Hepatocyte (in vitro differentiated cells): ENCODE measurements at regions not wholly inside any gene's neighbourhood (a gene's known extent, or its start where the extent isn't known, plus 50 kb on each side); places are given as distances from the start of the nearest gene placed in this dataset.

Source experiments
- DNase-seq: peaks from one replicate; pipeline ENCODE4 v3.0.0-alpha.2; 2016; ENCODE audit warnings: low spot score
- H2AFZ ChIP-seq: fragments of 200-600 bp; sonication (generic); 2 replicates; pipeline ENCODE4 v1.6.0; 2016; ENCODE audit warnings: antibody characterized with exemption, mild to moderate bottlenecking
- H3K27ac ChIP-seq: fragments of 200-600 bp; sonication (generic); 2 replicates; pipeline ENCODE4 v1.5.1; 2016; ENCODE audit warnings: mild to moderate bottlenecking
- H3K27me3 ChIP-seq: fragments of 200-600 bp; sonication (generic); 2 replicates; pipeline ENCODE4 v1.6.1; 2016
- H3K36me3 ChIP-seq: fragments of 200-600 bp; sonication (generic); replicated peaks from 2 replicates; pipeline ENCODE4 v1.5.1; 2016; ENCODE audit warnings: low read depth; ENCODE audit not compliant: insufficient read depth
- H3K4me1 ChIP-seq: fragments of 200-600 bp; sonication (generic); 2 replicates; pipeline ENCODE4 v1.5.1; 2016; ENCODE audit warnings: mild to moderate bottlenecking, moderate library complexity; ENCODE audit not compliant: insufficient read depth
- H3K4me2 ChIP-seq: fragments of 200-600 bp; sonication (generic); 2 replicates; pipeline ENCODE4 v1.6.0; 2016
- H3K4me3 ChIP-seq: fragments of 200-600 bp; sonication (generic); 2 replicates; pipeline ENCODE4 v1.5.1; 2016; ENCODE audit warnings: mild to moderate bottlenecking
- H3K79me2 ChIP-seq: fragments of 200-600 bp; sonication (generic); 2 replicates; pipeline ENCODE4 v1.6.0; 2017; ENCODE audit warnings: mild to moderate bottlenecking
- H3K9me2 ChIP-seq: fragments of 200-600 bp; sonication (generic); replicated peaks from 2 replicates; pipeline ENCODE4 v1.6.0; 2017; ENCODE audit warnings: mild to moderate bottlenecking; ENCODE audit not compliant: insufficient read depth
- H3K9me3 ChIP-seq: fragments of 200-600 bp; sonication (generic); 2 replicates; pipeline ENCODE4 v1.5.1; 2016; ENCODE audit warnings: low read depth, mild to moderate bottlenecking
- H4K20me1 ChIP-seq: fragments of 200-600 bp; sonication (generic); 2 replicates; pipeline ENCODE4 v1.6.0; 2016; ENCODE audit warnings: mild to moderate bottlenecking; ENCODE audit not compliant: insufficient read depth, poor library complexity, severe bottlenecking
- CTCF ChIP-seq: fragments of 200-600 bp; sonication (generic); IDR thresholded peaks from 2 replicates; pipeline ENCODE4 v1.5.1; 2016; ENCODE audit warnings: antibody characterized with exemption, mild to moderate bottlenecking; ENCODE audit not compliant: poor library complexity
- EZH2 ChIP-seq: fragments of 200-600 bp; sonication (generic); IDR thresholded peaks from 2 replicates; pipeline ENCODE4 v1.6.1; 2016; ENCODE audit warnings: antibody characterized with exemption, mild to moderate bottlenecking, borderline replicate concordance
- EZH2phosphoT487 ChIP-seq: fragments of 200-600 bp; sonication (generic); IDR thresholded peaks from one replicate; pipeline ENCODE4 v1.6.1; 2018; ENCODE audit warnings: antibody characterized with exemption, mild to moderate bottlenecking, low read depth, moderate library complexity; ENCODE audit not compliant: unreplicated experiment, severe bottlenecking
- WGBS: methylation state at CpG from one replicate; pipeline ENCODE4 v1.1.6; 2016; ENCODE audit warnings: low lambda C conversion rate; ENCODE audit errors: missing lambda C conversion rate; 5-methylcytosine and 5-hydroxymethylcytosine counted together

- H3K36me3 ChIP-seq, result no peaks in the 10 kb centered on the region
- no peaks in the 10 kb centered on the region for H3K27me3 ChIP-seq
- no peaks in the 10 kb centered on the region for H4K20me1 ChIP-seq
- no peak overlapping the region for H3K4me2 ChIP-seq
- no peaks in the 10 kb centered on the region for H3K9me3 ChIP-seq
- no peak overlapping the region for H3K4me3 ChIP-seq
- 76% methylated on average over 5 of the region's 5 CpGs for WGBS
- H2AFZ ChIP-seq, result no peak overlapping the region
- H3K9me2 ChIP-seq, result no peaks in the 10 kb centered on the region
- no peaks in the 10 kb centered on the region for H3K79me2 ChIP-seq
- no peak overlapping the region for H3K27ac ChIP-seq
- DNase-seq, result peak; percentile 30
- TF ChIP-seq EZH2phosphoT487 (no peak), EZH2 (no peak), CTCF (no peak)
- H3K4me1 ChIP-seq, result no peaks in the 10 kb centered on the region
These were observed 83.3 kb upstream of the PGBD5 start for GRCh38 chr1:230509281-230509977.

GRCh38 chr1:230507666-230508402 lies 81.7 kb upstream of the PGBD5 start:
- Histone ChIP-seq H3K27me3 (no peaks in the 10 kb centered on the region), H3K27ac (no peak overlapping the region), H3K4me3 (no peak overlapping the region), H3K4me2 (no peak overlapping the region), H3K9me2 (no peaks in the 10 kb centered on the region), H3K79me2 (no peaks in the 10 kb centered on the region), H3K36me3 (no peaks in the 10 kb centered on the region), H2AFZ (no peak overlapping the region), H4K20me1 (no peaks in the 10 kb centered on the region), H3K9me3 (no peaks in the 10 kb centered on the region), H3K4me1 (no peaks in the 10 kb centered on the region)
- 74% methylated on average over 8 of the region's 8 CpGs for WGBS
- TF ChIP-seq CTCF, result no peak
- TF ChIP-seq EZH2, result no peak
- no peak for TF ChIP-seq EZH2phosphoT487
- no peak for DNase-seq

- Histone ChIP-seq H2AFZ (no peak overlapping the region), H4K20me1 (no peaks in the 10 kb centered on the region)
- 92% methylated on average over 2 of the region's 2 CpGs for WGBS
These were observed 81.1 kb upstream of the PGBD5 start for GRCh38 chr1:230507236-230507635.

More at GRCh38 chr1:230507236-230507635, 81.1 kb upstream of the PGBD5 start:
- Histone ChIP-seq H3K27me3 (no peaks in the 10 kb centered on the region), H3K27ac (no peak overlapping the region), H3K79me2 (no peaks in the 10 kb centered on the region), H3K4me1 (no peaks in the 10 kb centered on the region), H3K4me2 (no peak overlapping the region), H3K36me3 (no peaks in the 10 kb centered on the region), H3K9me2 (no peaks in the 10 kb centered on the region), H3K9me3 (no peaks in the 10 kb centered on the region), H3K4me3 (no peak overlapping the region)
- no peak for DNase-seq
- no peak for TF ChIP-seq CTCF
- no peak for TF ChIP-seq EZH2phosphoT487
- no peak for TF ChIP-seq EZH2
